CD14-positive monocyte (primary cell): ENCODE measurements at regions not wholly inside any gene's neighbourhood (a gene's known extent, or its start where the extent isn't known, plus 50 kb on each side); places are given as distances from the start of the nearest gene placed in this dataset.

Experiments
- DNase-seq, 3 donors: peaks; one replicate each; pipeline ENCODE4 v3.0.0-alpha.2; 2011 to 2022
- H2AFZ ChIP-seq: 2 replicates; pipeline ENCODE4 v1.6.0; 2012; ENCODE audit warnings: mild to moderate bottlenecking, low read depth, low read length, inconsistent platforms; ENCODE audit not compliant: insufficient read depth, poor library complexity, severe bottlenecking
- H3K27ac ChIP-seq, 2 donors: 1 replicate in 1 of 2; 2 replicates in 1 of 2; pipeline ENCODE4 v1.5.1; 2012 to 2013; ENCODE audit warnings: low read length in 2 of 2, control low read depth in 1 of 2, inconsistent platforms in 1 of 2, low read depth in 1 of 2, mild to moderate bottlenecking in 1 of 2
- H3K27me3 ChIP-seq, 2 donors: one replicate each; pipeline versions ENCODE4 v1.6.0 to v1.6.1; 2011 to 2013; ENCODE audit warnings: low read length in 2 of 2; ENCODE audit not compliant: control insufficient read depth in 2 of 2, insufficient read depth in 2 of 2
- H3K36me3 ChIP-seq, 2 donors: replicated peaks in 1 of 2; 1 replicate in 1 of 2; 2 replicates in 1 of 2; pipeline versions ENCODE4 v1.5.1 to v1.6.1; 2012 to 2013; ENCODE audit warnings: low read length in 2 of 2, control low read depth in 1 of 2, inconsistent platforms in 1 of 2, mild to moderate bottlenecking in 1 of 2; ENCODE audit not compliant: insufficient read depth in 2 of 2, control insufficient read depth in 1 of 2
- H3K4me1 ChIP-seq, 2 donors: 1 replicate in 1 of 2; 2 replicates in 1 of 2; pipeline versions ENCODE4 v1.5.1 to v1.6.1; 2012 to 2013; ENCODE audit warnings: low read length in 2 of 2, control low read depth in 1 of 2, inconsistent platforms in 1 of 2, mild to moderate bottlenecking in 1 of 2, moderate library complexity in 1 of 2; ENCODE audit not compliant: insufficient read depth in 2 of 2, control insufficient read depth in 1 of 2
- H3K4me2 ChIP-seq: replicated peaks from 2 replicates; pipeline ENCODE3; 2012; ENCODE audit warnings: low read length, moderate library complexity, mild to moderate bottlenecking; ENCODE audit not compliant: poor library complexity, severe bottlenecking; ENCODE audit errors: extremely low read depth
- H3K4me3 ChIP-seq, 3 experiments: fragments of 200-600 bp in 1 of 3; sonication (generic) in 1 of 3; replicated peaks in 1 of 3; 1 replicate in 2 of 3; 2 replicates in 1 of 3; pipeline ENCODE4 v1.5.1; 2011 to 2013; ENCODE audit warnings: low read length in 3 of 3, mild to moderate bottlenecking in 3 of 3, control low read depth in 2 of 3, low read depth in 2 of 3, inconsistent platforms in 1 of 3, moderate library complexity in 1 of 3
- H3K79me2 ChIP-seq: 2 replicates; pipeline ENCODE4 v1.6.0; 2012; ENCODE audit warnings: mild to moderate bottlenecking, control low read depth, inconsistent platforms, low read length, moderate library complexity; ENCODE audit not compliant: insufficient read depth
- H3K9ac ChIP-seq: 2 replicates; pipeline ENCODE4 v1.6.0; 2017; ENCODE audit warnings: low read length, mild to moderate bottlenecking; ENCODE audit not compliant: insufficient read depth, poor library complexity, severe bottlenecking
- H3K9me3 ChIP-seq, 2 donors: replicated peaks in 1 of 2; 1 replicate in 1 of 2; 2 replicates in 1 of 2; pipeline versions ENCODE4 v1.5.1 to v1.6.1; 2012 to 2013; ENCODE audit warnings: low read length in 2 of 2, control low read depth in 1 of 2; ENCODE audit not compliant: control insufficient read depth in 1 of 2, insufficient read depth in 1 of 2
- H4K20me1 ChIP-seq: 2 replicates; pipeline ENCODE4 v1.6.0; 2012; ENCODE audit warnings: mild to moderate bottlenecking, low read length, control low read depth, moderate library complexity; ENCODE audit not compliant: insufficient read depth
- H3K27ac Mint-ChIP-seq, 7 donors: one replicate each; pipeline ENCODE4 v1.8.0; 2020; ENCODE audit warnings: mild to moderate bottlenecking in 7 of 7, mixed read lengths in 7 of 7, moderate library complexity in 6 of 7, inconsistent platforms in 2 of 7
- H3K27me3 Mint-ChIP-seq, 3 donors: one replicate each; pipeline ENCODE4 v1.8.0; 2021 to 2022; ENCODE audit warnings: low read depth in 3 of 3, mild to moderate bottlenecking in 3 of 3, mixed read lengths in 3 of 3, moderate library complexity in 3 of 3, inconsistent platforms in 1 of 3
- H3K36me3 Mint-ChIP-seq, 2 donors: one replicate each; pipeline ENCODE4 v1.8.0; 2020; ENCODE audit warnings: mixed read lengths in 2 of 2, inconsistent platforms in 1 of 2, mild to moderate bottlenecking in 1 of 2
- H3K4me1 Mint-ChIP-seq: one replicate; pipeline ENCODE4 v1.8.0; 2020; ENCODE audit warnings: mild to moderate bottlenecking, mixed read lengths
- H3K4me3 Mint-ChIP-seq, 2 donors: one replicate each; pipeline ENCODE4 v1.8.0; 2020; ENCODE audit warnings: mild to moderate bottlenecking in 2 of 2, mixed read lengths in 2 of 2, moderate library complexity in 1 of 2
- H3K9me3 Mint-ChIP-seq, 7 donors: one replicate each; pipeline ENCODE4 v1.8.0; 2020 to 2022; ENCODE audit warnings: mixed read lengths in 7 of 7, mild to moderate bottlenecking in 6 of 7, moderate library complexity in 6 of 7, inconsistent platforms in 2 of 7
- CTCF ChIP-seq: fragments of 200-600 bp; IDR thresholded peaks from one replicate; pipeline ENCODE4 v1.8.0; 2022; ENCODE audit warnings: antibody characterized with exemption, mild to moderate bottlenecking
- WGBS: methylation state at CpG from one replicate; pipeline ENCODE4 v1.1.5; 2013; ENCODE audit warnings: missing lambda C conversion rate; ENCODE audit not compliant: insufficient coverage; 5-methylcytosine and 5-hydroxymethylcytosine counted together
- intact Hi-C, 2 donors: fragments of 100-400 bp; cut with micrococcal nuclease; formaldehyde crosslinking; loops; one replicate each; pipeline versions ENCODE4 v1.15.0 to v1.15.1; 2023

- H3K4me2 ChIP-seq, result no peak overlapping the region
- no peak overlapping the region for H3K9ac ChIP-seq
- no peak overlapping the region for H2AFZ ChIP-seq
- no peaks in the 10 kb centered on the region for H3K9me3 ChIP-seq
- H3K36me3 ChIP-seq, result no peaks in the 10 kb centered on the region
- no peaks in the 10 kb centered on the region for H4K20me1 ChIP-seq
- H3K4me1 Mint-ChIP-seq, result no peaks in the 10 kb centered on the region
- intact Hi-C loops, result no loop called here
- WGBS, result no CpG with 5 or more reads among the region's 4 CpGs
- TF ChIP-seq CTCF, result no peak
- H3K79me2 ChIP-seq, result no peaks in the 10 kb centered on the region
- H3K27ac Mint-ChIP-seq, result no peak overlapping the region
- H3K4me3 Mint-ChIP-seq, result no peak overlapping the region
- H3K27me3 Mint-ChIP-seq, result peaks cover 2 to 3% (median 2%) of the 10 kb centered on the region in 3 donors
- peaks cover 0 to 11% (median 4%) of the 10 kb centered on the region in 7 donors for H3K9me3 Mint-ChIP-seq
- DNase-seq, result no peak
- H3K27me3 ChIP-seq, result no peaks in the 10 kb centered on the region
- no peak overlapping the region for H3K4me3 ChIP-seq
- H3K4me1 ChIP-seq, result no peaks in the 10 kb centered on the region
- no peaks in the 10 kb centered on the region for H3K36me3 Mint-ChIP-seq
- no peak overlapping the region for H3K27ac ChIP-seq
These were observed 739.9 kb downstream of the DIAPH3 start for GRCh38 chr13:59423708-59424340.

GRCh38 chr13:59424661-59425060 is 739.1 kb downstream of the DIAPH3 start:
- Mint-ChIP-seq H3K4me3 (no peak overlapping the region), H3K36me3 (no peaks in the 10 kb centered on the region), H3K27ac (no peak overlapping the region), H3K27me3 (peaks cover 2 to 3% (median 2%) of the 10 kb centered on the region in 3 donors), H3K4me1 (no peaks in the 10 kb centered on the region), H3K9me3 (peaks cover 0 to 10% (median 4%) of the 10 kb centered on the region in 7 donors)
- intact Hi-C loops, result no loop called here
- no peak for DNase-seq
- H4K20me1 ChIP-seq, result no peaks in the 10 kb centered on the region
- no CpG with 5 or more reads among the region's 2 CpGs for WGBS
- H2AFZ ChIP-seq, result no peak overlapping the region
- no peak for TF ChIP-seq CTCF
- no peaks in the 10 kb centered on the region for H3K4me1 ChIP-seq
- H3K9ac ChIP-seq, result no peak overlapping the region
- H3K4me2 ChIP-seq, result no peak overlapping the region
- no peaks in the 10 kb centered on the region for H3K27me3 ChIP-seq
- no peaks in the 10 kb centered on the region for H3K36me3 ChIP-seq
- H3K79me2 ChIP-seq, result no peaks in the 10 kb centered on the region
- no peak overlapping the region for H3K27ac ChIP-seq
- H3K4me3 ChIP-seq, result no peak overlapping the region
- no peaks in the 10 kb centered on the region for H3K9me3 ChIP-seq
